AG10803 (cell line): ENCODE measurements at regions not wholly inside any gene's neighbourhood (a gene's known extent, or its start where the extent isn't known, plus 50 kb on each side); places are given as distances from the start of the nearest gene placed in this dataset.

Source experiments
- DNase-seq: peaks from one replicate; pipeline ENCODE4 v3.0.0; 2010; ENCODE audit warnings: low read depth
- H3K4me3 ChIP-seq: 2 replicates; pipeline ENCODE4 v1.5.1; 2011; ENCODE audit warnings: mild to moderate bottlenecking, low read length, control low read depth
- CTCF ChIP-seq: conservative IDR thresholded peaks from 2 replicates; pipeline ENCODE4 v1.5.1; 2011; ENCODE audit warnings: mild to moderate bottlenecking, low read length, control low read depth, inconsistent platforms

GRCh38 chr13:109332506-109333499 is 453.6 kb downstream of the IRS2 start:
- no peak for DNase-seq
- TF ChIP-seq CTCF, result no peak
- no peak overlapping the region for H3K4me3 ChIP-seq

GRCh38 chr13:109331898-109332297 is 454.5 kb downstream of the IRS2 start:
- no peak overlapping the region for H3K4me3 ChIP-seq
- TF ChIP-seq CTCF, result no peak
- DNase-seq, result peak; percentile 82

- no peak overlapping the region for H3K4me3 ChIP-seq
- no peak for TF ChIP-seq CTCF
- peak; percentile 34 for DNase-seq
Observed at GRCh38 chr13:109331011-109331433, 455.4 kb downstream of the IRS2 start.

GRCh38 chr13:109330123-109330522 is 456.3 kb downstream of the IRS2 start:
- TF ChIP-seq CTCF, result no peak
- DNase-seq, result no peak
- H3K4me3 ChIP-seq, result no peak overlapping the region

DNA sequence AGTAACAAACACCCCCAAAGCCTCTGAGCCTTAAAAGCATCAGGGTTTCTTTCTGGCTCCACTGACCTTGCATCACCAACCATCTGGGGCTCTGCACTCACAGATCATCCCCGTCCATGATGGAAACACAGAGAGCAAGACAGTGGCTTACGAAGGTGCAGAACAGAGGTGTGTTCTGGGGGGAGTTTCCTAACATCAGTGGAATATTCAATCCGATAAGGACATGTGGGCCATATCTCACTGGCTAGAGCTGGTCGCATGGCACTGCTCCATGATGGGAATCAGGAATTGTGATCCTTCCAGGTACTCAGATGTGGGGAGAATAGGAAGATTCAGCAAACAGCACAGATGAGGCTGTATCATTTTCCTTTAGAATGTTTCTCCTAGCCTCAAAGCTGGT is 457.2 kb downstream of the IRS2 start:
- no peak for TF ChIP-seq CTCF
- H3K4me3 ChIP-seq, result no peak overlapping the region
- no peak for DNase-seq

DNA sequence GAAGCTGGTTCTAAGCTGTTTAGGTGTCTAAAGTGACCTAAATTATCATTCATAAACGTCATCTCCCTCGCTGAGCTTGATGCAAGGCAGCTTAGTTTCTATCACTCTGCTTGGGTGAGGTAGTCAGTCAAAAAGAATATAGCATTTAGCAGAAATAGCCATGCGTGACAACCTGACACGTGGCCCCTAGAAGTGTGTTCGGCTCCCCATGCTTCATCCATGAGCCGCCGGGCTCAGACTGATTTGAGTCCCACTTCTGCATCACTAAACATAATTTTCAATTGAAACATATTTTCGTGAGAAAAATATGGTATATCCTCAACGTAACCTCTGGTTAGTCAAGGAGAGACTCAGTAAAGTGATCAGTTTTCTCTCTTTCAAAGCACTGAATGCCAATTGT is 459.8 kb downstream of the IRS2 start:
- no peak for TF ChIP-seq CTCF
- DNase-seq, result no peak
- no peak overlapping the region for H3K4me3 ChIP-seq

DNA sequence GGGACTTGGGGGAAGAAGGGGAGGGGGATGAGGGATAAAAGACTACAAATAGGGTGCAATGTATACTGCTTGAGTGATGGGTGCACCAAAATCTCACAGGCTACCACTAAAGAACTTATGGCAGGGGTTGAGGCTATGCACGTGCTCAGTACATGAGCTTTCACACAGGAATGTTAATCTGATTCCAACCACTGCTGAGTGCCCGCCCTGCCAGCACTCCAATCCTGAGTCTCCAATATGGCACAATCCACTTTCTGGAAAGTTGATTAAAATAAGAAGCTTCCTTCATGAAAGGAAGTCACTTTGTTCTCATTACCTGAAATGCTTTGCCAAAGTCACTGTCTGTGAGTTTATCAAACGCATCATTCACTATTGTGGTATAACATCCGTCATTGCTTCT is 463.0 kb downstream of the IRS2 start:
- TF ChIP-seq CTCF, result no peak
- DNase-seq, result no peak

More for the DNA sequence above, 463.0 kb downstream of the IRS2 start:
- H3K4me3 ChIP-seq, result no peak overlapping the region
